Heart left ventricle (tissue), 16 donors: ENCODE measurements at regions not wholly inside any gene's neighbourhood (a gene's known extent, or its start where the extent isn't known, plus 50 kb on each side); places are given as distances from the start of the nearest gene placed in this dataset.

Experiments
- ATAC-seq, 4 donors: fragments of 200-7000 bp; cut with Tn5 transposase; one replicate each; pipeline ENCODE4 v1.9.1; 2020 to 2022; ENCODE audit warnings: moderate library complexity in 4 of 4, mild to moderate bottlenecking in 3 of 4, moderate number of reproducible peaks in 1 of 4
- DNase-seq, 5 donors: peaks; one replicate each; pipeline ENCODE4 v3.0.0-alpha.2; 2020
- H3K27ac ChIP-seq, 12 donors: fragments of 200-600 bp; sonication (generic) in 4 of 12; one replicate each; pipeline versions ENCODE4 v1.5.0 to v1.8.0; 2016 to 2022; ENCODE audit warnings: mild to moderate bottlenecking in 2 of 12
- H3K27me3 ChIP-seq, 9 donors: fragments of 200-600 bp; sonication (generic) in 2 of 9; one replicate each; pipeline versions ENCODE4 v1.5.1 to v1.8.0; 2016 to 2022; ENCODE audit warnings: mild to moderate bottlenecking in 3 of 9
- H3K36me3 ChIP-seq, 9 donors: fragments of 200-600 bp; sonication (generic) in 2 of 9; one replicate each; pipeline versions ENCODE4 v1.5.0 to v1.8.0; 2018 to 2022; ENCODE audit warnings: mild to moderate bottlenecking in 2 of 9
- H3K4me1 ChIP-seq, 12 donors: fragments of 200-600 bp; sonication (generic) in 4 of 12; one replicate each; pipeline versions ENCODE4 v1.5.0 to v1.8.0; 2016 to 2022; ENCODE audit warnings: mild to moderate bottlenecking in 3 of 12
- H3K4me3 ChIP-seq, 12 donors: fragments of 200-600 bp; sonication (generic) in 4 of 12; one replicate each; pipeline versions ENCODE4 v1.5.0 to v1.8.0; 2017 to 2022; ENCODE audit warnings: mild to moderate bottlenecking in 9 of 12, moderate library complexity in 4 of 12
- H3K9me3 ChIP-seq, 12 donors: fragments of 200-600 bp; sonication (generic) in 4 of 12; one replicate each; pipeline versions ENCODE4 v1.5.0 to v1.8.0; 2016 to 2022; ENCODE audit warnings: mild to moderate bottlenecking in 1 of 12
- POLR2A ChIP-seq, 2 donors: fragments of 450-650 bp; IDR thresholded peaks; one replicate each; pipeline ENCODE4 v1.6.1; 2017; ENCODE audit warnings: antibody characterized with exemption in 2 of 2, mild to moderate bottlenecking in 2 of 2, moderate library complexity in 2 of 2
- WGBS, 4 donors: extraction: QIAGEN DNeasy Blood & Tissue Kit in 2 of 4; methylation state at CpG; one replicate each; pipeline versions ENCODE4 v1.1.5 to v1.1.7; 2013 to 2018; 5-methylcytosine and 5-hydroxymethylcytosine counted together
- intact Hi-C, 10 donors: fragments of 100-400 bp; cut with DNase I; formaldehyde crosslinking; loops; one replicate each; pipeline versions ENCODE4 v1.11.1 to v1.14.2; 2022
- TF ChIP-seq, protein P1 (sequence below), 12 donors: fragments of 200-600 bp; sonication (generic) in 4 of 12; IDR thresholded peaks; one replicate each; pipeline versions ENCODE4 v1.5.0 to v1.8.0; 2018 to 2022; ENCODE audit warnings: antibody characterized with exemption in 12 of 12, mild to moderate bottlenecking in 5 of 12
- donor health status: ischemic (EF 13 %, LVEDD 7.1; RV severe dilation, severe dysfunction).
- donor health status: healthy with polysubstance abuse.
- donor health status: DM: no; HTN: yes; CAD: no.
- donor health status: DM: no; HTN: no; CAD: no.
- donor health status: ischemic (EF 25% LVEDD 6.9; RV normal size, moderate dysfunction).
- donor health status: ischemic (EF 25% LVEDD 5.7; RV mildly dilated, moderate dysfunction).
- donor health status: healthy.
- donor health status: DM: yes; HTN: yes; CAD: no.
- donor health status: ischemic (EF 35%, LVEDD 5.7; RV mildly dilated, moderate dysfunction).
- donor health status: nonischemic (EF 11% LVEDD 7.7; RV severe dilation, severe dysfunction).
- donor health status: DM: yes; HTN: yes; CAD: no.
- donor health status: PGD.
- donor health status: ischemic (EF 29% LVEDD 5.4; RV normal size, mild dysfunction).
- donor health status: nonischemic (EF 23%, LVEDD 6.1; RV moderate dilation, normal function).

DNA sequence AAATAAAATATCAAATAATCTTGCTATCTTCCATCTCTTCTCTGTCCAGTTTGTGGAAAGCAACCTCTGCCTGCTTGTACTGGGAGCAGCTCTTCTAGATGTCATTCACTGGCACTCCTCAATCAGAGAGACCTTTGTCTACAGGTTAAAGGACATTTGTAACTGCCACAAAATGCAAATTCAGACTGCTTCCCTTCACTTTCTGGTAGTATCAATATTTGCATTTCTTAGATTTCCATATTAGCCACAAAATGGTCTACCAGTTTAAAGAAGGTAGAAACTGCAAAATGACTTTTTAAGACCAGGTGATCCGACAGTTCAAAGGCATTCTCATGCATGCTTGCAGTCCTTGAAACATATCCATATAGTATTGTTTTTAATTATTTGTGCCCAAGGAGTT lies 51.7 kb upstream of the RCN1 start:
- no peaks in the 10 kb centered on the region for H3K9me3 ChIP-seq
- WGBS, 4 donors, result 84 to 89% (median 87%) methylated on average over 1 of the region's 1 CpG
- DNase-seq (no peak), ATAC-seq (no peak)
- H3K4me3 ChIP-seq, result no peak overlapping the region
- no peak overlapping the region for H3K27ac ChIP-seq
- H3K4me1 ChIP-seq, result no peaks in the 10 kb centered on the region
- no peaks in the 10 kb centered on the region for H3K36me3 ChIP-seq
- intact Hi-C loops, result no loop called here
- TF ChIP-seq, protein P1, sequence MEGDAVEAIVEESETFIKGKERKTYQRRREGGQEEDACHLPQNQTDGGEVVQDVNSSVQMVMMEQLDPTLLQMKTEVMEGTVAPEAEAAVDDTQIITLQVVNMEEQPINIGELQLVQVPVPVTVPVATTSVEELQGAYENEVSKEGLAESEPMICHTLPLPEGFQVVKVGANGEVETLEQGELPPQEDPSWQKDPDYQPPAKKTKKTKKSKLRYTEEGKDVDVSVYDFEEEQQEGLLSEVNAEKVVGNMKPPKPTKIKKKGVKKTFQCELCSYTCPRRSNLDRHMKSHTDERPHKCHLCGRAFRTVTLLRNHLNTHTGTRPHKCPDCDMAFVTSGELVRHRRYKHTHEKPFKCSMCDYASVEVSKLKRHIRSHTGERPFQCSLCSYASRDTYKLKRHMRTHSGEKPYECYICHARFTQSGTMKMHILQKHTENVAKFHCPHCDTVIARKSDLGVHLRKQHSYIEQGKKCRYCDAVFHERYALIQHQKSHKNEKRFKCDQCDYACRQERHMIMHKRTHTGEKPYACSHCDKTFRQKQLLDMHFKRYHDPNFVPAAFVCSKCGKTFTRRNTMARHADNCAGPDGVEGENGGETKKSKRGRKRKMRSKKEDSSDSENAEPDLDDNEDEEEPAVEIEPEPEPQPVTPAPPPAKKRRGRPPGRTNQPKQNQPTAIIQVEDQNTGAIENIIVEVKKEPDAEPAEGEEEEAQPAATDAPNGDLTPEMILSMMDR (IDR thresholded peaks at IDR 0.05), result no peak
- TF ChIP-seq POLR2A (IDR thresholded peaks at IDR 0.05), result no peak
- peaks cover 0 to 26% (median 0%) of the 10 kb centered on the region in 9 donors for H3K27me3 ChIP-seq

DNA sequence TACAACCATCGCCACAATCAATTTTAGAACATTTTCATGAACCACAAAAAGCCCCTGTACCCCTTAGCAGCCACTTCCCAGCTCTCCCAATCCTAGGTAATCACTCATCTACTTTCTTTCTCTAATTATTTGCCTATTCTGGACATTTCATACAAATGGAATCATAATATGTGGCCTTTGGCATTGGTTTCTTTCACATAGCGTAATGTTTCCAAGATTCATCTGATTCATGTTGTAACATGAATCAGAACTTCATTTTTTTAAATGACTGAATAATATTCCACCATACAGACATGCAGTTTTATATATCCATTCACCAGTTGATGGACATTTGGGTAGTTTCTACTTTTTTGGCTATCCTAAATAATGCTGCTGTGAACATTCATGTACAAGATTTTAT lies 56.2 kb upstream of the RCN1 start:
- intact Hi-C loops, result no loop called here
- H3K27me3 ChIP-seq, result peaks cover 0 to 18% (median 0%) of the 10 kb centered on the region in 9 donors
- no peak for DNase-seq
- no peak for ATAC-seq
- H3K4me3 ChIP-seq, result no peak overlapping the region
- 87 to 94% (median 91%) methylated on average over 2 of the region's 2 CpGs for WGBS, 4 donors
- no peaks in the 10 kb centered on the region for H3K36me3 ChIP-seq
- no peaks in the 10 kb centered on the region for H3K4me1 ChIP-seq
- H3K27ac ChIP-seq, result no peak overlapping the region
- H3K9me3 ChIP-seq, result no peaks in the 10 kb centered on the region
- TF ChIP-seq, protein P1 (IDR thresholded peaks at IDR 0.05), result no peak
- TF ChIP-seq POLR2A (IDR thresholded peaks at IDR 0.05), result no peak

DNA sequence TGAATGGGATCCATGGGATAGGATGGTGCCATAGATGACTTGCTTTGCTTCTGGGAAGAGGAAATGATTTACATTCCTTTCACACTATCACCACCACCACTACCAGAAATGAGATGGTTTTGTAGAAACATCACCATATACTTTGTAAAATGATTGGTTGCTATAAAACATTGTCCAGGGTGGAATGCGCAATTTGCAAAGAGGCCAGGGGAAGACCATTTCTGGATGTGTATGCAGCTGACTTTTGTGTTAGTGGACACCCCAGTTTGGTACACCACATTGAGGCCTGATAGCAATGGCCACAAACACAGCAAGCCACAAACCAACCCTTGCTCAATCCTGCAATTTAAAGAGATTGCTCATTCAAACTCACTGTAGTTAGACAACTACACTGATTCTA lies 56.7 kb upstream of the RCN1 start:
- DNase-seq (no peak), ATAC-seq (no peak)
- 93 to 100% (median 95%) methylated on average over 1 of the region's 1 CpG for WGBS, 4 donors
- intact Hi-C loops, result no loop called here
- no peak overlapping the region for H3K27ac ChIP-seq
- no peaks in the 10 kb centered on the region for H3K36me3 ChIP-seq
- H3K9me3 ChIP-seq, result no peaks in the 10 kb centered on the region
- no peak for TF ChIP-seq POLR2A (IDR thresholded peaks at IDR 0.05)
- TF ChIP-seq, protein P1 (IDR thresholded peaks at IDR 0.05), result no peak
- H3K4me3 ChIP-seq, result no peak overlapping the region
- H3K4me1 ChIP-seq, result no peaks in the 10 kb centered on the region
- H3K27me3 ChIP-seq, result peaks cover 0 to 15% (median 0%) of the 10 kb centered on the region in 9 donors

DNA sequence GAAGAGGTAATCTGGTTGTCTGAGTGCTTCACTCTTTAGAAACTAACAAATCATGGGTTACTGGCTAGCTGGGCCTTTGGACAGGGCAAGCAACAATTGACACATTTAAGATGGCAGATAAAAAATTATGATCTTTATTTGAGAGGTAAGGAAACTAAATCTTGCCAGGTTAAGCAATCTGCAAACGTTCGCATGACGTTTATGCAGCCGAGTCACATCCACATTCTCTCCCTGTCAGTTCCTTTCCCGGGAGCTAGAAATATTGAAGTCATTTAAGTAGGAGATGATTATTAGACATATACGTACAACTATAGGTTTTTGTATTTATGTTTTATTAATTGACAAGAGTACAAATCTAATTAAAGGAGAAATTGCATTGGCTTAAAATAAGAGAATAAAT lies 57.4 kb upstream of the RCN1 start:
- TF ChIP-seq, protein P1 (IDR thresholded peaks at IDR 0.05), result no peak
- no peak for TF ChIP-seq POLR2A (IDR thresholded peaks at IDR 0.05)
- H3K9me3 ChIP-seq, result no peaks in the 10 kb centered on the region
- no peaks in the 10 kb centered on the region for H3K4me1 ChIP-seq
- ATAC-seq, result no peak
- peaks cover 0 to 20% (median 0%) of the 10 kb centered on the region in 9 donors for H3K27me3 ChIP-seq
- intact Hi-C loops, result no loop called here
- H3K27ac ChIP-seq, result no peak overlapping the region
- no peak for DNase-seq
- H3K36me3 ChIP-seq, result no peaks in the 10 kb centered on the region
- WGBS, 4 donors, result 81 to 88% (median 85%) methylated on average over 6 of the region's 6 CpGs
- H3K4me3 ChIP-seq, result no peak overlapping the region
